ENCODE measurements at regions not wholly inside any gene's neighbourhood (a gene's known extent, or its start where the extent isn't known, plus 50 kb on each side); places are given as distances from the start of the nearest gene placed in this dataset.

GRCh38 chr7:28236560-28236959 is 56.0 kb upstream of the JAZF1 start:
- no peak overlapping the region for H3K18ac ChIP-seq (ENCODE audit: low read depth, low read length)
- in situ Hi-C loops (cut with MboI; ENCODE audit: low sequenced_read_pairs) (no loop called here), intact Hi-C loops (cut with micrococcal nuclease) (no loop called here), dilution Hi-C loops (cut with HindIII; ENCODE audit: low sequenced_read_pairs, unreplicated experiment) (no loop called here)
- H4K91ac ChIP-seq (ENCODE audit: insufficient read depth, low read depth, low read length): no peak overlapping the region
- H2AK5ac ChIP-seq (ENCODE audit: low read depth, low read length): no peak overlapping the region
- no peak overlapping the region for H3K56ac ChIP-seq (ENCODE audit: extremely low read depth, insufficient read depth, low read length)
- H3K23ac ChIP-seq (ENCODE audit: low read depth, low read length): no peak overlapping the region
- TF ChIP-seq RAD21 (IDR thresholded peaks at IDR 0.05; ENCODE audit: low read length) (no peak), BHLHE40 (IDR thresholded peaks at IDR 0.05; ENCODE audit: low read depth, low read length) (no peak), RCOR1 (IDR thresholded peaks at IDR 0.05; ENCODE audit: insufficient replicate concordance, low read length) (no peak), CEBPB (IDR thresholded peaks at IDR 0.05; ENCODE audit: low read depth, low read length) (no peak), POLR2A (IDR thresholded peaks at IDR 0.05; ENCODE audit: low read depth, low read length) (no peak), MAFK (IDR thresholded peaks at IDR 0.05; ENCODE audit: low read depth, low read length) (no peak), MXI1 (IDR thresholded peaks at IDR 0.05; ENCODE audit: borderline replicate concordance, low read depth, low read length) (no peak), SMC3 (IDR thresholded peaks at IDR 0.05; ENCODE audit: low read depth, low read length) (no peak), CHD1 (IDR thresholded peaks at IDR 0.05; ENCODE audit: low read depth, low read length) (no peak), MAZ (IDR thresholded peaks at IDR 0.05; ENCODE audit: borderline replicate concordance, low read depth, low read length) (no peak), USF2 (IDR thresholded peaks at IDR 0.05; ENCODE audit: low read depth, low read length) (no peak), CTCF (conservative IDR thresholded peaks at IDR 0.05; ENCODE audit: low read depth, low read length) (no peak), RFX5 (IDR thresholded peaks at IDR 0.05; ENCODE audit: low read depth, low read length) (no peak), ELK1 (IDR thresholded peaks at IDR 0.05; ENCODE audit: borderline replicate concordance, low read depth, low read length) (no peak), FOS (IDR thresholded peaks at IDR 0.05; ENCODE audit: low read depth, low read length) (no peak), NFE2L2 (IDR thresholded peaks at IDR 0.05; ENCODE audit: low read depth, low read length) (no peak)
- no peaks in the 10 kb centered on the region for H3K79me1 ChIP-seq (ENCODE audit: low read depth in 1 of 2, low read length in 2 of 2)
- no peak overlapping the region for H2AK9ac ChIP-seq (replicated peaks; ENCODE audit: low read depth, low read length, poor library complexity)
- no peak overlapping the region for H2BK15ac ChIP-seq (ENCODE audit: low read depth, low read length)
- peaks cover 2% of the 10 kb centered on the region; the same call in 1 of the 2 replicates for H3K27me3 ChIP-seq (ENCODE audit: control insufficient read depth, insufficient read depth, low read length)
- no peaks in the 10 kb centered on the region for H4K20me1 ChIP-seq (ENCODE audit: insufficient read depth, low read length)
- ChIA-PET CTCF (interaction anchor here (0.6 kb wide), 1 partner anchor 17 kb away, joined by 3 read pairs; no protein-coding TSS in a partner anchor), POLR2A (ENCODE audit: unreplicated experiment) (no interaction called here)
- no peak overlapping the region for H2BK5ac ChIP-seq (ENCODE audit: low read depth, low read length, poor library complexity, severe bottlenecking)
- no peak overlapping the region for H2BK20ac ChIP-seq (ENCODE audit: low read depth, low read length)
- no peak overlapping the region for H4K8ac ChIP-seq (ENCODE audit: low read depth in 2 of 2, low read length in 2 of 2)
- no peaks in the 10 kb centered on the region for H3K36me3 ChIP-seq (ENCODE audit: control insufficient read depth, insufficient read depth, low read length)
- H3K4ac ChIP-seq (ENCODE audit: low read depth, low read length): no peak overlapping the region
- ATAC-seq (ENCODE audit: low read depth) (no peak), DNase-seq (no peak)
- no TSS peak for BruUV-seq (replicated peaks)
- H3K4me2 ChIP-seq (ENCODE audit: low read depth, low read length): no peak overlapping the region
- no peak overlapping the region for H4K5ac ChIP-seq (ENCODE audit: low read depth, low read length)
- H3K9me3 ChIP-seq (ENCODE audit: control insufficient read depth, insufficient read depth, low read length): no peaks in the 10 kb centered on the region
- no peak overlapping the region for H2BK120ac ChIP-seq (ENCODE audit: low read depth, low read length)
- no peak overlapping the region for H3K14ac ChIP-seq (replicated peaks; ENCODE audit: low read depth, low read length)
- H2AFZ ChIP-seq (replicated peaks; ENCODE audit: low read length, poor library complexity): no peak overlapping the region
- H3K9me1 ChIP-seq (ENCODE audit: insufficient read depth, low read length): no peaks in the 10 kb centered on the region; the same call in 1 of the 2 replicates
- H3K27ac ChIP-seq (ENCODE audit: insufficient read depth, low read length): no peak overlapping the region
- H3K4me1 ChIP-seq (ENCODE audit: control insufficient read depth, insufficient read depth, low read length): no peaks in the 10 kb centered on the region
- WGBS, 2 experiments (ENCODE audit: extremely low coverage in 2 of 2, insufficient read length in 1 of 2): no CpG with 5 or more reads among the region's 4 CpGs
- no peak overlapping the region for H3K9ac ChIP-seq (ENCODE audit: low read depth, low read length)
- no peak overlapping the region for H3K4me3 ChIP-seq (ENCODE audit: insufficient read depth, low read depth, low read length)

Data from IMR-90 (cell line).